ENCODE measurements at regions not wholly inside any gene's neighbourhood (a gene's known extent, or its start where the extent isn't known, plus 50 kb on each side); places are given as distances from the start of the nearest gene placed in this dataset.
"Not testable (repeated sequence)": the region's sequence is repeated elsewhere in the genome, so short reads cannot be mapped to it uniquely, and the experiment has no call there.

DNA sequence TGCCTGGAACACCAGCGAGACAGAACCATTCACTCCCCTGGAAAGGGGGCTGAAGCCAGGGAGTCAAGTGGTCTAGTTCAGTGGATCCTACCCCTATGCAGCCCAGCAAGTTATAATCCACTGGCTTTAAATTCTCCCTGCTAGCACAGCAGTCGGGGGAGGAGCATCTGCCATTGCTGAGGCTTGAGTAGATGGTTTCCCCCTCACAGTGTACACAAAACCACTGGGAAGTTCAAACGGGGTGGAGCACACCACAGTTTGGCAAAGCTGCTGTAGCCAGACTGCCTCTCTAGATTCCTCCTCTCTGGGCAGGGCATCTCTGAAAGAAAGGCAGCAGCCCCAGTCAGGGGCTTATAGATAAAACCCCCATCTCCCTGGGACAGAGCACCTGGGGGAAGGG is 88.4 kb upstream of the WDFY3 start:
- TF ChIP-seq CTCF, EP300 (IDR thresholded peaks at IDR 0.05): not testable (repeated sequence)
